ENCODE measurements at regions not wholly inside any gene's neighbourhood (a gene's known extent, or its start where the extent isn't known, plus 50 kb on each side); places are given as distances from the start of the nearest gene placed in this dataset.
"Not testable (repeated sequence)": the region's sequence is repeated elsewhere in the genome, so short reads cannot be mapped to it uniquely, and the experiment has no call there.

DNA sequence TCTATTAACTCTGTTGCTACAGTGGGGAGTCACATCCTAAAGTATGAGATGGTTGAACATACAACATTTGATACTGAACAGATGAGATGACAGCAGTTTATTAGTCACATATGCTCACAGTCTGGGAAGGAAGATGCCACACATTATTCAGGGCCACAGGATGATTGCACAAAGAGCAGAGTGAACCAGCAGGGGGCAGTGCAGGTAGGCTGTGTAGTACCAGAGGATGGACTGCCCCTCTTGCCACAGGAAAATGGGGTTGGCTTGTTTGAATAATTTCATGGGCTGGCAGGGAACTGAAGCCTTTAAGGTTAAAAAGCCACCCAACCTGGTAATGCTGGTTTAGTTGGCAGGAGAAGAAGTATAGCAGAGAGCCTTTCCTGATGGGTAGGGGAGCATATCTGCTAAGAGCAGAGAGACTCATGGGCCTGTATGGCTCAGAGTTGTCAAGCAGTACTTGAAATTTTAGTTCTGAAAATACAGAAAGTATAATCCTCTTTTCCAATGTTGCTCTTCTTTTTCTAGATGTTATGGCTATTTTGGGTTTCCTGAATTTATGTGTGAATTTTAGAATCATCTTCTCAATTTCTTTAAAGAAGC, 180.4 kb upstream of the B3GAT1 start:
- Histone ChIP-seq H3K27ac (ENCODE audit: low read depth, low read length) (no peak overlapping the region), H3K4me3 (ENCODE audit: low read length) (no peak overlapping the region), H3K9ac (ENCODE audit: low read length) (no peak overlapping the region), H3K36me3 (ENCODE audit: control insufficient read depth, insufficient read depth, low read length) (no peaks in the 10 kb centered on the region), H3K4me1 (ENCODE audit: control insufficient read depth, insufficient read depth, low read length) (no peaks in the 10 kb centered on the region), H3K27me3 (ENCODE audit: control insufficient read depth, insufficient read depth, low read length) (no peaks in the 10 kb centered on the region)

DNA sequence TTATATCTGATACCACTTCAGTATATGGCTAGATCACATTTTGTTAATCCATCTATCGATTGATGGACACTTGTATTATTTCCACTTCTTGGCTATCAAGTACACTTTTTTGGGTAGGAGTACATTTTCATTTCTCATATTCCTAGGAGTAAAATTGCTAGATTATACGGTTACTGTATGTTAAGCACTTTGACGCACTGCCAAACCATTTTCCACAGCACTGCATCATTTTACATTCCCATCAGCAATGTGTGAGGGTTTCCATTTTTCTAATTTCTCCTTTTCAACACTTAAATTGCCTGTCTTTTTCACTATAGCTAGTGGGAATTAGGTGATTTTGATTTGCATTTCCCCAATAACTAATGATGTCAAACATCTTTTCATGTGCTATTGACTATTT, 179.3 kb upstream of the B3GAT1 start:
- Histone ChIP-seq H3K27me3 (ENCODE audit: control insufficient read depth, insufficient read depth, low read length) (no peaks in the 10 kb centered on the region), H3K36me3 (ENCODE audit: control insufficient read depth, insufficient read depth, low read length) (no peaks in the 10 kb centered on the region), H3K4me1 (ENCODE audit: control insufficient read depth, insufficient read depth, low read length) (no peaks in the 10 kb centered on the region), H3K4me3 (ENCODE audit: low read length) (no peak overlapping the region), H3K27ac (ENCODE audit: low read depth, low read length) (no peak overlapping the region), H3K9ac (ENCODE audit: low read length) (no peak overlapping the region)

DNA sequence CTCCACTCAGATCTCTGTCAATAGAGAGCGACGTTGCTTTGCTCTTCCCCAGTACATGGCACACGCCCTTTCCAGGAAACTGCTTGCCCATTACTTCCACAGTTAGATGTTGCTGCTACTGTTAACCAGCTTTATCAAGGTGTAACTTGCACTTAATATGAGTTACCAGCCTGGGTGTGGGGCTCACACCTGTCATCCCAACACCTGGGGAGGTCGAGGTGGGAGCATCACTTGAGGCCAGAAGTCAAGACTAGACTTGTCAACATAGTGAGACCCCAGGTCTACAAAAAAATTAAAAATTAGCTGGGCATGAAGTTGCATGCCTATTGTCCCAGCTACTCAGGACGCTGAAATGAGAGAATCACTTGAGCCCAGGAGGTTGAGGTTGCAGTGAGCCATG, 177.1 kb upstream of the B3GAT1 start:
- Histone ChIP-seq H3K27ac (ENCODE audit: low read depth, low read length) (no peak overlapping the region), H3K27me3 (ENCODE audit: control insufficient read depth, insufficient read depth, low read length) (no peaks in the 10 kb centered on the region), H3K4me1 (ENCODE audit: control insufficient read depth, insufficient read depth, low read length) (no peaks in the 10 kb centered on the region), H3K9ac (ENCODE audit: low read length) (no peak overlapping the region), H3K4me3 (ENCODE audit: low read length) (no peak overlapping the region), H3K36me3 (ENCODE audit: control insufficient read depth, insufficient read depth, low read length) (no peaks in the 10 kb centered on the region)

DNA sequence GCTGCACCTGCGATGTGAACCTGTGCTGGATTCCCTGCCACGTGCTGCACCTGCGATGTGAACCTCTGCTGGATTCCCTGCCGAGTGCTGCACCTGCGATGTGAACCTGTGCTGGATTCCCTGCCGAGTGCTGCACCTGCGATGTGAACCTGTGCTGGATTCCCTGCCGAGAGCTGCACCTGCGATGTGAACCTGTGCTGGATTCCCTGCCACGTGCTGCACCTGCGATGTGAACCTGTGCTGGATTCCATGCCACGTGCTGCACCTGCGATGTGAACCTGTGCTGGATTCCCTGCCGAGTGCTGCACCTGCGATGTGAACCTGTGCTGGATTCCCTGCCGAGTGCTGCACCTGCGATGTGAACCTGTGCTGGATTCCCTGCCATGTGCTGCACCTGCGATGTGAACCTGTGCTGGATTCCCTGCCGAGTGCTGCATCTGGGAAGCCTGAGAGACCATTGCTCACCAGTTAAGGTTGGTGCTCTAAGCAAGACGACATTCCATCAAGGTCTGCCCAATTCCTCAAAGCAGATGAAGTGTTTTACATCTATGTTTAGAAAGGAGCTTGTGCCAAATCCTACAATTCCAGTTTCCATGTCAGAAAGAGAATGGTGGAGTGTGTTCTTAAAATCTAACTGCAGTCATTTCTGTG, 176.5 kb upstream of the B3GAT1 start:
- H3K36me3 ChIP-seq (ENCODE audit: control insufficient read depth, insufficient read depth, low read length); H3K4me1 ChIP-seq (ENCODE audit: control insufficient read depth, insufficient read depth, low read length); H3K4me3 ChIP-seq (ENCODE audit: low read length); H3K9ac ChIP-seq (ENCODE audit: low read length); H3K27me3 ChIP-seq (ENCODE audit: control insufficient read depth, insufficient read depth, low read length); H3K27ac ChIP-seq (ENCODE audit: low read depth, low read length): not testable (repeated sequence)

DNA sequence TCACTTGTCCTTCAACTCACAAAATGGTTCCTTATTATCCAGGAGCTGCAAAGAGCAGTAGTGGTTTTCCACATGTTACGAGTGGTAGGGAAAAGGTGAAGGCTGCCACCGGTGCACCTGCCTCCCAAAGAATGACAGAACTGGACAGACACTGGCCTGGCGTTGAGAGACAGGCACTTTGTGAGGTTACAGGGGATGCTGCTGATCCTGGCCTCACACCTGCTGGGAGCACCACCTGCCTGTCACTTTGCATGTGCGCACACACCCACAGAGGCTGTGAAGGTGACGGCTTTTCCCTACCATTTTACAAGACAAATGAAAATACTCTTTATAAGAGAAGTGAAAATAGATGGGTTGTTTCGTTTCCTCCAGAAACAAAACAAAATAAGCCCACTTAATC, 175.3 kb upstream of the B3GAT1 start:
- Histone ChIP-seq H3K36me3 (ENCODE audit: control insufficient read depth, insufficient read depth, low read length) (no peaks in the 10 kb centered on the region), H3K4me3 (ENCODE audit: low read length) (no peak overlapping the region), H3K4me1 (ENCODE audit: control insufficient read depth, insufficient read depth, low read length) (no peaks in the 10 kb centered on the region), H3K27me3 (ENCODE audit: control insufficient read depth, insufficient read depth, low read length) (no peaks in the 10 kb centered on the region), H3K27ac (ENCODE audit: low read depth, low read length) (no peak overlapping the region), H3K9ac (ENCODE audit: low read length) (no peak overlapping the region)

DNA sequence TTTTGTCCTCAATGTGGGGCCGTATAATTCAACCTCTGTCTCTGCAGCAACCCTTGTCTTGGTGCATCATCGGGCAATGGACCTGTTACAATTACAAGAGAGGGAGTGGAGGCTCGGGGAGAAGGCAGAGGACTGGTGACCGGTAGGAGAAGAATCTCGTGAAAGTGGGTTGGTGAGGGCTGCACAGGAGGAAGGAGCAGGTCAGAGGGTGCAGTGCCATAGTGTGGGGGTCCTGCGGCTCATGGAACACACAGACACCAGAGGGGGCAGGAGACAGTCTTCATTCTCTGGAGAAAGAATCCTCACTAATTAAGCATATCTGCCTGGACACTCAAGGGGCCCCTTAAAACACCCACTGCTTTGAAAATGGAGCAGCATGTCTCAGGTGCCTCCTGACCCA, 174.7 kb upstream of the B3GAT1 start:
- Histone ChIP-seq H3K27me3 (ENCODE audit: control insufficient read depth, insufficient read depth, low read length) (no peaks in the 10 kb centered on the region), H3K4me3 (ENCODE audit: low read length) (no peak overlapping the region), H3K36me3 (ENCODE audit: control insufficient read depth, insufficient read depth, low read length) (no peaks in the 10 kb centered on the region), H3K27ac (ENCODE audit: low read depth, low read length) (no peak overlapping the region), H3K4me1 (ENCODE audit: control insufficient read depth, insufficient read depth, low read length) (no peaks in the 10 kb centered on the region), H3K9ac (ENCODE audit: low read length) (no peak overlapping the region)

DNA sequence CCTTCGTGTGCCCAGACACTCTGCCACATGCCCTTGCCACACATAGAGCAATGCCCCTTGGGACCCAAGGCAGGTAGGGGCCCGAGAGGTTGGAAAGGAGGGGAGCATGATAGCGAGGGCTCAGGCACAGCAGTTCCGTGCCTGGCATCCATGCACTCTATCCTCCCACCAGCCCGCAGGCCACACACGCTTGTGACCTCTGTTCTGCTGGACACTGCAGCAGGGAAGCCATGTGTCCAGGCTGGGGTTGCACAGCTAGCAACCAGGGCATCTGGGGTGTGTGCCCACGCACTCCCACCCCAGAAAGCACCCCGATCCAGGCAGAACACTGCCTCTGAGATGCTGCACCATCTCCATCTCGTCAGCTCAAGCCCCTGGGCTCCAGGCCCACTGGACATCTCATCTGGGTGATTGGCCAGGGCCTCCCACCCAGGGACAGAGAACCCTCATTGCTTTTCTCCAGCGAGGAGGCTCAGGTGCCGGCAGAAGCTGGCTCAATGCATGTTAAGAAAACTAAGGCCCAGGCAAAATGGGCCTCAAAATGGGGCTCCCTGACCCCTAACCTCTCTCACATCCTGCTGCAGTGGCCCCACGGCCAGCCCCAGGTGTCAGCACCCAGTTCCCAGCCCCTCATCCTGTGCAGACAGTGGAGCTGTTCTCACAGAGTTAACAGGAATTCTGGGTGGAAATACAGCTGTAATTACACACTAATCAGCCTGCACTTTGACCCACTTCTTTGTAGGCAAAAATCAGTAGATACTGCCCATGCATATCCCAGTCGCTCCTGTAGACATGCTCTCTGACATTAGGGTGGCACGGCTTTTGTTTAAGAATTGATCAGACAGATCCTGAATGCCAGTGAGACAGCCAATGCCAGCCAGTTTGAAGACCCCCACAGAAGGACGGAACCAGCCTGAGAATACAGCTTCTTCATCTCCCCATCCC, 173.9 kb upstream of the B3GAT1 start:
- no peak overlapping the region for H3K27ac ChIP-seq (ENCODE audit: low read depth, low read length)
- H3K27me3 ChIP-seq (ENCODE audit: control insufficient read depth, insufficient read depth, low read length), result no peaks in the 10 kb centered on the region
- H3K4me3 ChIP-seq (ENCODE audit: low read length), result no peak overlapping the region
- H3K36me3 ChIP-seq (ENCODE audit: control insufficient read depth, insufficient read depth, low read length), result no peaks in the 10 kb centered on the region
- H3K4me1 ChIP-seq (ENCODE audit: control insufficient read depth, insufficient read depth, low read length), result no peaks in the 10 kb centered on the region
- H3K9ac ChIP-seq (ENCODE audit: low read length), result no peak overlapping the region

DNA sequence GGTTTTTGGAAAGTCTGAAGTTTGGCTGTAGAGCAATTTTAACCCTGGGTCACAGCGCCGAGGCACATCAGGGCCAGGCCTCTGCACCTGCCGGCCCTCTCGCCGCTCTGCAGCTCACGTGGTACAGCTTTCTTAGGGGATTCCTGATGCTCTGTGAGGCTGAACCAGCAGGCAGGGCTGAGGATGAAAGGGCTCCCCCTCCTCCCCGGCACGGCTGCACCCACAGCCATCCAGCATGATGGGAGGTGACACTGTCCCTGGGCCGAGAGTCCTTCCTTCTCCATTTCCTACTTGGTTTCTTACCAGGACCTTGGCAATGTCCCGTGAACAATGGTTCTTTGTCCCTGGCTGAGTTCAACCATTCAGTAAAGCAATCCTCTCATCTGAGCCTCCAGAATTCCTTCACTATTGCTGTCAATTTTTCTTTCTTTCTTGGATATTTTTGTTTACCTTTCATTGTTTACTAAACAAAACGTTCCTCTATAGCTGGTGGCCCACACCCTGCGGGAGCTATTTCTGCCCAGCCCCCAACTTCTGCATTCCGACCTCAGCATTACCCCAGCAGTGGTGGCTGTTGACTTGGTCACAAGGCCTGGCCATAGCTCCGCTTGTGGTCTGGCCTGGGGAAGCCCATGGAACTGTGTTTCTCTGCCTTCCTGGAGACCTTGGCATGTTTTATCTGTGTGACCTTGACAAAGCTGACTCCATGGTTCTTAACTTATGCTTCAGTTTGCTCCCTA, 172.8 kb upstream of the B3GAT1 start:
- H3K27me3 ChIP-seq (ENCODE audit: control insufficient read depth, insufficient read depth, low read length), result no peaks in the 10 kb centered on the region
- H3K9ac ChIP-seq (ENCODE audit: low read length), result no peak overlapping the region
- H3K4me1 ChIP-seq (ENCODE audit: control insufficient read depth, insufficient read depth, low read length), result no peaks in the 10 kb centered on the region
- H3K27ac ChIP-seq (ENCODE audit: low read depth, low read length), result no peak overlapping the region
- H3K4me3 ChIP-seq (ENCODE audit: low read length), result no peak overlapping the region
- H3K36me3 ChIP-seq (ENCODE audit: control insufficient read depth, insufficient read depth, low read length), result no peaks in the 10 kb centered on the region

DNA sequence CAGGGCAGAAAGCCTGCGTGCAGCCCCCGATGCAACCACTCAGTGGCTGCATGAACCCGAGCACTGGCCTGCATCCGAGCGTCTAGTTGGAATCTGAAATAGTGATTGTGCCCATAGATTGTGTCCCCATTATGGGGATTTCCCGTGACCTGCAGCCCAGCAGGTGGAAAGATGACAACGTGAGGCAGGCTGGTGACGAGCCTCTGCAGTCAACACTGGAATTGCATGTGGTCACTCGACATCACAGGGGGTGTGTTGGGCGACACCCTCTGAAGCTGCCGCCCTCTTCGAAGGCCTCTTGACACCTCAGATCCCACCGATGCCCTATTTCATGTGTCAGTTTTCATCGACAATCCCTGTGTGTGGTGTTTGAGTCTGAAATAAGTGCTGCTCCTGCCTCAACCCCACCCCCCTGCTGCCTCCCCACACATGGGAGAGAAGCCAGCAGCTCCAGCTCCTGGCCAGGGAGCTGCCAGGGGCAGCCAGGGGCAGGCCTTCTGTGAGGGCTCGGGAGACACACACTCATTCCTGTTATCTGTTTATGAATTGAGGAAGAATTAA, 172.0 kb upstream of the B3GAT1 start:
- Histone ChIP-seq H3K4me3 (ENCODE audit: low read length) (no peak overlapping the region), H3K27ac (ENCODE audit: low read depth, low read length) (no peak overlapping the region), H3K27me3 (ENCODE audit: control insufficient read depth, insufficient read depth, low read length) (no peaks in the 10 kb centered on the region), H3K9ac (ENCODE audit: low read length) (no peak overlapping the region), H3K36me3 (ENCODE audit: control insufficient read depth, insufficient read depth, low read length) (no peaks in the 10 kb centered on the region), H3K4me1 (ENCODE audit: control insufficient read depth, insufficient read depth, low read length) (no peaks in the 10 kb centered on the region)

DNA sequence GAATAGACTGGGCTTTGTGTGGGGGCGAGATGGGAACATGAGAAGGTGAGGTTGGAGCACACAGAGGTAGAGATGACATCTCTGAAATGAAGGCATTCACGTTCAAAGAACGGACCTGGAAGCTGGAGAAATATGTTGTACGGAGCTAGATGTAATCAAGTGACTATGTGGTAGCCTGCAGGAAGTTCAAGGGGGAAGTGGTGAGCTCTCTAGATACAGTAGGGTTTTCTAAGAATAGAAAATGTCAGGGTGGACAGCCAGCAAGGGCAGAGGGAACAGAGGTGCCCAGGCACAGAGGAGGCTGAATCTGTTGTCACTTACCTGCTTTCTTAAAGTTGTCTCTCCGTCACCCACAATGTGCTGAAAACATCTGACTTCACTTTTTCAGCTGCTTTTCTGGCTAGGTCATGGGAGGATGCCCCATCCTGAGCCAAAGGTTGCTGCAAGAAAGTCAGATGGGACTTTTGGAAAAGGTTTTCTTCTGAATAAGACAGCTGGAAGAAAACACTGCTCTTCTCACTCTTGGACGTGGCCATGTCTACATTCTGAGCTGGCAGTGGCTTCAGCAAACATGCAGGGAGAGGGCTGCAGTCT, 171.5 kb upstream of the B3GAT1 start:
- H3K27ac ChIP-seq (ENCODE audit: low read depth, low read length), result no peak overlapping the region
- H3K36me3 ChIP-seq (ENCODE audit: control insufficient read depth, insufficient read depth, low read length), result no peaks in the 10 kb centered on the region
- no peak overlapping the region for H3K9ac ChIP-seq (ENCODE audit: low read length)
- H3K27me3 ChIP-seq (ENCODE audit: control insufficient read depth, insufficient read depth, low read length), result no peaks in the 10 kb centered on the region
- H3K4me1 ChIP-seq (ENCODE audit: control insufficient read depth, insufficient read depth, low read length), result no peaks in the 10 kb centered on the region
- no peak overlapping the region for H3K4me3 ChIP-seq (ENCODE audit: low read length)

DNA sequence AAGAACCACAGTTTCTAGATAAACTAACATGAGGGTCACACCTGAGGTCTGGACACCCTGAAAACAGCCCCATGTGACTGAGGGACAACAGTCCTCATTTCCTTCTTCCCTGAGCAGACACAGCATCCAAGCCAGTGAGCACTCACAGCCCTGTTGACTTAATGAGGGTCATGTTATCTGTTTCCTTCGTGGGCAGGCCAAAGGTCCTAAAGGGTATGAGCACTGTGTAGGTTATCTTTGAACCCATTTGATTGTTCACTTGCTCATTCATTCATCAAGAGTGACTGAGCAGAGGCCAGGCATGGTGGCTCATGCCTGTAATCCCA, 170.7 kb upstream of the B3GAT1 start:
- H3K27me3 ChIP-seq (ENCODE audit: control insufficient read depth, insufficient read depth, low read length), result no peaks in the 10 kb centered on the region
- no peak overlapping the region for H3K27ac ChIP-seq (ENCODE audit: low read depth, low read length)
- H3K9ac ChIP-seq (ENCODE audit: low read length), result no peak overlapping the region
- H3K36me3 ChIP-seq (ENCODE audit: control insufficient read depth, insufficient read depth, low read length), result no peaks in the 10 kb centered on the region
- H3K4me1 ChIP-seq (ENCODE audit: control insufficient read depth, insufficient read depth, low read length), result no peaks in the 10 kb centered on the region
- H3K4me3 ChIP-seq (ENCODE audit: low read length), result no peak overlapping the region
